H9 (cell line): ENCODE measurements at regions not wholly inside any gene's neighbourhood (a gene's known extent, or its start where the extent isn't known, plus 50 kb on each side); places are given as distances from the start of the nearest gene placed in this dataset.

Experiments
- DNase-seq: peaks from one replicate; pipeline ENCODE4 v3.0.0-alpha.2; 2017
- H2AFZ ChIP-seq: one replicate; pipeline ENCODE4 v1.6.1; 2013; ENCODE audit warnings: mild to moderate bottlenecking, low read length, control low read depth, moderate library complexity
- H2AK5ac ChIP-seq: 2 replicates; pipeline ENCODE4 v1.6.1; 2013; ENCODE audit warnings: low read length, control low read depth, mixed read lengths; ENCODE audit not compliant: insufficient read length
- H2BK120ac ChIP-seq: one replicate; pipeline ENCODE4 v1.6.1; 2013; ENCODE audit warnings: low read depth, mild to moderate bottlenecking, low read length, control low read depth, inconsistent platforms; ENCODE audit not compliant: poor library complexity, severe bottlenecking
- H2BK12ac ChIP-seq: 2 replicates; pipeline ENCODE4 v1.6.1; 2013; ENCODE audit warnings: low read length, control low read depth, mixed read lengths, low read depth; ENCODE audit not compliant: insufficient read length
- H2BK15ac ChIP-seq: 2 replicates; pipeline ENCODE4 v1.6.1; 2013; ENCODE audit warnings: low read depth, low read length, control low read depth
- H2BK20ac ChIP-seq: one replicate; pipeline ENCODE4 v1.6.1; 2013; ENCODE audit warnings: low read depth, mild to moderate bottlenecking, low read length, control low read depth, inconsistent platforms; ENCODE audit not compliant: poor library complexity, severe bottlenecking
- H2BK5ac ChIP-seq: 2 replicates; pipeline ENCODE4 v1.6.1; 2013; ENCODE audit warnings: low read length, control low read depth, mixed read lengths; ENCODE audit not compliant: insufficient read length
- H3K14ac ChIP-seq: 2 replicates; pipeline ENCODE4 v1.6.1; 2013; ENCODE audit warnings: low read length, control low read depth; ENCODE audit not compliant: insufficient read depth
- H3K18ac ChIP-seq: 2 replicates; pipeline ENCODE4 v1.6.1; 2013; ENCODE audit warnings: low read depth, mild to moderate bottlenecking, mixed read lengths, low read length, control low read depth; ENCODE audit not compliant: insufficient read length
- H3K23ac ChIP-seq: 2 replicates; pipeline ENCODE4 v1.6.1; 2013; ENCODE audit warnings: low read length, control low read depth, mixed read lengths, low read depth; ENCODE audit not compliant: insufficient read length
- H3K23me2 ChIP-seq: 2 replicates; pipeline ENCODE4 v1.6.1; 2013; ENCODE audit warnings: low read depth, mild to moderate bottlenecking, mixed read lengths, low read length, control low read depth; ENCODE audit not compliant: insufficient read length, poor library complexity, severe bottlenecking
- H3K27ac ChIP-seq: 2 replicates; pipeline ENCODE4 v1.5.1; 2013; ENCODE audit warnings: low read length, control low read depth, mixed read lengths, low read depth; ENCODE audit not compliant: insufficient read length
- H3K27me3 ChIP-seq: 2 replicates; pipeline ENCODE4 v1.6.1; 2013; ENCODE audit warnings: low read length, control low read depth, inconsistent platforms; ENCODE audit not compliant: insufficient read depth
- H3K4ac ChIP-seq: 2 replicates; pipeline ENCODE4 v1.6.1; 2013; ENCODE audit warnings: low read depth, mild to moderate bottlenecking, control low read depth, inconsistent platforms, low read length, moderate library complexity
- H3K4me1 ChIP-seq: 2 replicates; pipeline ENCODE4 v1.6.1; 2013; ENCODE audit warnings: low read length, control low read depth, inconsistent platforms; ENCODE audit not compliant: insufficient read depth
- H3K4me2 ChIP-seq: 2 replicates; pipeline ENCODE4 v1.6.1; 2013; ENCODE audit warnings: low read length, control low read depth, mixed read lengths; ENCODE audit not compliant: insufficient read length, insufficient read depth
- H3K56ac ChIP-seq: 2 replicates; pipeline ENCODE4 v1.6.1; 2013; ENCODE audit warnings: low read depth, mild to moderate bottlenecking, mixed read lengths, low read length, control low read depth; ENCODE audit not compliant: insufficient read length
- H3K79me1 ChIP-seq: 2 replicates; pipeline ENCODE4 v1.6.1; 2013; ENCODE audit warnings: low read depth, mild to moderate bottlenecking, moderate library complexity, low read length, control low read depth, inconsistent platforms; ENCODE audit not compliant: insufficient read depth, poor library complexity, severe bottlenecking
- H3K79me2 ChIP-seq: 2 replicates; pipeline ENCODE4 v1.6.1; 2013; ENCODE audit warnings: low read length, control low read depth, inconsistent platforms; ENCODE audit not compliant: insufficient read depth
- H3K9ac ChIP-seq: 2 replicates; pipeline ENCODE4 v1.6.1; 2013; ENCODE audit warnings: low read length, control low read depth, mixed read lengths; ENCODE audit not compliant: insufficient read length; ENCODE audit errors: extremely low read depth
- H3K9me3 ChIP-seq: one replicate; pipeline ENCODE4 v1.6.1; 2013; ENCODE audit warnings: low read depth, low read length, inconsistent platforms; ENCODE audit not compliant: control insufficient read depth
- H3T11ph ChIP-seq: one replicate; pipeline ENCODE4 v1.6.1; 2013; ENCODE audit warnings: mild to moderate bottlenecking, low read length, control low read depth, inconsistent platforms
- H4K20me1 ChIP-seq: one replicate; pipeline ENCODE4 v1.6.1; 2013; ENCODE audit not compliant: control insufficient read depth, insufficient read length, insufficient read depth
- H4K5ac ChIP-seq: 2 replicates; pipeline ENCODE4 v1.6.1; 2013; ENCODE audit warnings: low read depth, mild to moderate bottlenecking, mixed read lengths, low read length, control low read depth; ENCODE audit not compliant: insufficient read length
- H4K8ac ChIP-seq: replicated peaks from 2 replicates; pipeline ENCODE4 v1.6.1; 2013; ENCODE audit warnings: low read length, control low read depth, mixed read lengths, low read depth; ENCODE audit not compliant: insufficient read length
- H4K91ac ChIP-seq: 2 replicates; pipeline ENCODE4 v1.6.1; 2013; ENCODE audit warnings: low read depth, mild to moderate bottlenecking, moderate library complexity, mixed read lengths, low read length, control low read depth; ENCODE audit not compliant: insufficient read length
- H3K27ac Mint-ChIP-seq, 3 experiments: 2 replicates in 2 of 3; 3 replicates in 1 of 3; pipeline ENCODE4 v1.8.0; 2020 to 2021; ENCODE audit warnings: mixed read lengths in 3 of 3, mild to moderate bottlenecking in 1 of 3, moderate library complexity in 1 of 3
- H3K27me3 Mint-ChIP-seq: 2 replicates; pipeline ENCODE4 v1.8.0; 2021; ENCODE audit warnings: low read depth, mild to moderate bottlenecking, moderate library complexity, mixed read lengths
- H3K36me3 Mint-ChIP-seq, 3 experiments: 2 replicates in 2 of 3; 3 replicates in 1 of 3; pipeline ENCODE4 v1.8.0; 2020 to 2021; ENCODE audit warnings: low read depth in 3 of 3, mixed read lengths in 3 of 3; ENCODE audit not compliant: insufficient read depth in 1 of 3
- H3K4me1 Mint-ChIP-seq, 2 experiments: 2 replicates each; pipeline ENCODE4 v1.8.0; 2020; ENCODE audit warnings: mixed read lengths in 2 of 2
- H3K4me3 Mint-ChIP-seq, 2 experiments: 2 replicates in 1 of 2; 3 replicates in 1 of 2; pipeline ENCODE4 v1.8.0; 2020 to 2021; ENCODE audit warnings: mild to moderate bottlenecking in 2 of 2, mixed read lengths in 2 of 2, moderate library complexity in 1 of 2
- H3K9me3 Mint-ChIP-seq, 2 experiments: 2 replicates in 1 of 2; 3 replicates in 1 of 2; pipeline ENCODE4 v1.8.0; 2020; ENCODE audit warnings: mild to moderate bottlenecking in 2 of 2, mixed read lengths in 2 of 2, moderate library complexity in 1 of 2
- WGBS: extraction: QIAGEN DNeasy Blood & Tissue Kit; methylation state at CpG from one replicate; pipeline ENCODE4 v1.1.7; 2013; ENCODE audit warnings: missing lambda C conversion rate, low lambda C conversion rate, mixed read lengths; ENCODE audit not compliant: insufficient read length; ENCODE audit errors: extremely low coverage; 5-methylcytosine and 5-hydroxymethylcytosine counted together
- TF ChIP-seq, protein P1 (sequence below): fragments of 200-600 bp; sonication (generic); conservative IDR thresholded peaks from 3 replicates; pipeline ENCODE4 v1.8.0; 2021; ENCODE audit warnings: antibody characterized with exemption, mild to moderate bottlenecking

DNA sequence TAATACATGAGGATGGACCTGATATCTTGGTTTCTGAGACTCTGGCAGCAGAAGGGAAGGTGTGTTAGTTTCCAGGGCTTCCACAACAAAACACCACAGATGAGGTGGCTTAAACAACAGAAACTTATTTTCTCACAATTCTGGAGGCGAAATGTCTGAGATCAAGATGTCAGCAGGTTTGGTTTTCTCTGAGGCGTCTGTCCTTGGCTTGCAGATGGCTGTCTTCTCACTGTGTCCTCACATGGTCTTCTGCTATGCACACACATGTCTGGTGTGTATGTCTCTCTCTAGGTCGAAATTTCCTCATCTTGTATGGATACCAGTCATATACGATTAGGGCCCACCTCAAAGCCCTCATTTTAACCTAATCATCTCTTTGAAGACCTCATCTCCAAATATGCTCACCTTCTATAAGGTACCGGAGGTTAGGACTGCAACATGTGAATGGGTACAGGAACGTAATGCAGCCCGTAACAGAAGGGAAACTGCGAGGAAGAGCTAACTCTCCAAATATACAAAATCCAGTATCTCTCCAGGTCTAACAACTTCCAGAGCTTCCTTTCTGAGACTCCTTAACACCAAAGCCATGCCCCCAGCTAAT is 139.8 kb upstream of the SMARCA2 start:
- Histone ChIP-seq H2BK5ac (no peak overlapping the region), H3K14ac (no peak overlapping the region), H3K4me2 (no peak overlapping the region), H2BK12ac (no peak overlapping the region), H3K27ac (no peak overlapping the region), H2BK120ac (no peak overlapping the region), H3K56ac (no peak overlapping the region), H2AFZ (no peak overlapping the region), H3K27me3 (no peaks in the 10 kb centered on the region; the same call in 1 of the 2 replicates), H4K5ac (no peak overlapping the region), H4K8ac (no peak overlapping the region), H3K23ac (no peak overlapping the region), H4K91ac (no peak overlapping the region), H3T11ph (no peak overlapping the region), H3K4ac (no peak overlapping the region), H3K79me1 (no peaks in the 10 kb centered on the region), H4K20me1 (no peaks in the 10 kb centered on the region), H3K18ac (no peak overlapping the region), H2BK15ac (no peak overlapping the region), H3K23me2 (no peaks in the 10 kb centered on the region), H3K9ac (no peak overlapping the region), H3K79me2 (no peaks in the 10 kb centered on the region), H3K4me1 (peaks cover 4% of the 10 kb centered on the region; the same call in 1 of the 2 replicates), H3K9me3 (no peaks in the 10 kb centered on the region), H2BK20ac (no peak overlapping the region), H2AK5ac (no peak overlapping the region)
- no peak overlapping the region for H3K27ac Mint-ChIP-seq
- DNase-seq: no peak
- no peaks in the 10 kb centered on the region for H3K9me3 Mint-ChIP-seq
- TF ChIP-seq, protein P1, sequence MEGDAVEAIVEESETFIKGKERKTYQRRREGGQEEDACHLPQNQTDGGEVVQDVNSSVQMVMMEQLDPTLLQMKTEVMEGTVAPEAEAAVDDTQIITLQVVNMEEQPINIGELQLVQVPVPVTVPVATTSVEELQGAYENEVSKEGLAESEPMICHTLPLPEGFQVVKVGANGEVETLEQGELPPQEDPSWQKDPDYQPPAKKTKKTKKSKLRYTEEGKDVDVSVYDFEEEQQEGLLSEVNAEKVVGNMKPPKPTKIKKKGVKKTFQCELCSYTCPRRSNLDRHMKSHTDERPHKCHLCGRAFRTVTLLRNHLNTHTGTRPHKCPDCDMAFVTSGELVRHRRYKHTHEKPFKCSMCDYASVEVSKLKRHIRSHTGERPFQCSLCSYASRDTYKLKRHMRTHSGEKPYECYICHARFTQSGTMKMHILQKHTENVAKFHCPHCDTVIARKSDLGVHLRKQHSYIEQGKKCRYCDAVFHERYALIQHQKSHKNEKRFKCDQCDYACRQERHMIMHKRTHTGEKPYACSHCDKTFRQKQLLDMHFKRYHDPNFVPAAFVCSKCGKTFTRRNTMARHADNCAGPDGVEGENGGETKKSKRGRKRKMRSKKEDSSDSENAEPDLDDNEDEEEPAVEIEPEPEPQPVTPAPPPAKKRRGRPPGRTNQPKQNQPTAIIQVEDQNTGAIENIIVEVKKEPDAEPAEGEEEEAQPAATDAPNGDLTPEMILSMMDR: no peak
- H3K36me3 Mint-ChIP-seq: no peaks in the 10 kb centered on the region
- WGBS: no CpG with 5 or more reads among the region's 8 CpGs
- peaks cover 10 to 11% of the 10 kb centered on the region in 2 experiments for H3K4me1 Mint-ChIP-seq
- no peak overlapping the region for H3K4me3 Mint-ChIP-seq
- H3K27me3 Mint-ChIP-seq: peaks cover 4% of the 10 kb centered on the region
